ENCODE measurements at regions not wholly inside any gene's neighbourhood (a gene's known extent, or its start where the extent isn't known, plus 50 kb on each side); places are given as distances from the start of the nearest gene placed in this dataset.

DNA sequence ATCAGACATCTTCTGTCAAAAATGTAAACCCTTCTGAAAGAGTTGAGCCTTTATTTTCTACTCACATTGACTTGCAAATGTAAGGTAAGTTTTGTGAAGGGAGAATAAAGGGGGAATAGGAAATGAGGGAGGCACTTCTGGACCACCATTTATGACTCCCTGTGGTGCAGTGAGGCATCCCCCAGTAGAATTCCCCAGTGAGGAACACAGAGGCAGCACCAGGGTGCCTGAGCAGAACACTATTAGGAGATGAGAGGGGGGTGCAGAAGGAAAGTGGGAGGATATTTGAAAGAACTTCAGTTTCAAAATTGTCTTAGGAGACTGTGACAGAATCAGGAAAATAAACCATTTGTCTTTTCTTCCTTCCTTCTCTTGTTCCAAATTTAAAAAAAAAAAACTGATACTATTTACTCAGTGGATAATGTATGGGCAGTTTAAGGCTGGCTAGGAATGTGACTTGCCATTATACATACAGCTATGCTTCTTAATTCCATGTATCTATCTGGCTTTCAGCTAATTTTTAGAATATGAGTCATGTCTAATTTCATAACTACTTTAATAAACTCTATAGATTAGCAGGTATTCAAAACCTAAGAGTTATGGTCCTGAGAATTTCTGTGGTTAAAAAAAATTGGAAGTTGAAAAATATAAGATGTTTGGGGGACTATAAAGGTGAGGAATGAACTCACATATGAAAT, 478.1 kb upstream of the CHAC2 start:
- Histone ChIP-seq H3K9me3 (ENCODE audit: low read depth) (no peaks in the 10 kb centered on the region), H3K4me3 (no peak overlapping the region), H3K4me1 (ENCODE audit: insufficient read depth) (no peaks in the 10 kb centered on the region), H3K4me2 (no peak overlapping the region), H3K9me2 (replicated peaks; ENCODE audit: insufficient read depth) (no peaks in the 10 kb centered on the region), H3K79me2 (no peaks in the 10 kb centered on the region), H3K27ac (no peak overlapping the region), H3K36me3 (replicated peaks; ENCODE audit: insufficient read depth, low read depth) (no peaks in the 10 kb centered on the region), H2AFZ (no peak overlapping the region), H3K27me3 (no peaks in the 10 kb centered on the region), H4K20me1 (ENCODE audit: insufficient read depth, poor library complexity, severe bottlenecking) (no peaks in the 10 kb centered on the region)
- TF ChIP-seq EZH2 (IDR thresholded peaks at IDR 0.05; ENCODE audit: borderline replicate concordance) = no peak
- TF ChIP-seq, protein P1, sequence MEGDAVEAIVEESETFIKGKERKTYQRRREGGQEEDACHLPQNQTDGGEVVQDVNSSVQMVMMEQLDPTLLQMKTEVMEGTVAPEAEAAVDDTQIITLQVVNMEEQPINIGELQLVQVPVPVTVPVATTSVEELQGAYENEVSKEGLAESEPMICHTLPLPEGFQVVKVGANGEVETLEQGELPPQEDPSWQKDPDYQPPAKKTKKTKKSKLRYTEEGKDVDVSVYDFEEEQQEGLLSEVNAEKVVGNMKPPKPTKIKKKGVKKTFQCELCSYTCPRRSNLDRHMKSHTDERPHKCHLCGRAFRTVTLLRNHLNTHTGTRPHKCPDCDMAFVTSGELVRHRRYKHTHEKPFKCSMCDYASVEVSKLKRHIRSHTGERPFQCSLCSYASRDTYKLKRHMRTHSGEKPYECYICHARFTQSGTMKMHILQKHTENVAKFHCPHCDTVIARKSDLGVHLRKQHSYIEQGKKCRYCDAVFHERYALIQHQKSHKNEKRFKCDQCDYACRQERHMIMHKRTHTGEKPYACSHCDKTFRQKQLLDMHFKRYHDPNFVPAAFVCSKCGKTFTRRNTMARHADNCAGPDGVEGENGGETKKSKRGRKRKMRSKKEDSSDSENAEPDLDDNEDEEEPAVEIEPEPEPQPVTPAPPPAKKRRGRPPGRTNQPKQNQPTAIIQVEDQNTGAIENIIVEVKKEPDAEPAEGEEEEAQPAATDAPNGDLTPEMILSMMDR (IDR thresholded peaks at IDR 0.05; ENCODE audit: poor library complexity) = no peak
- no peak for TF ChIP-seq EZH2phosphoT487 (IDR thresholded peaks at IDR 0.05; ENCODE audit: low read depth, severe bottlenecking, unreplicated experiment)
- no peak for DNase-seq (ENCODE audit: low spot score)

DNA sequence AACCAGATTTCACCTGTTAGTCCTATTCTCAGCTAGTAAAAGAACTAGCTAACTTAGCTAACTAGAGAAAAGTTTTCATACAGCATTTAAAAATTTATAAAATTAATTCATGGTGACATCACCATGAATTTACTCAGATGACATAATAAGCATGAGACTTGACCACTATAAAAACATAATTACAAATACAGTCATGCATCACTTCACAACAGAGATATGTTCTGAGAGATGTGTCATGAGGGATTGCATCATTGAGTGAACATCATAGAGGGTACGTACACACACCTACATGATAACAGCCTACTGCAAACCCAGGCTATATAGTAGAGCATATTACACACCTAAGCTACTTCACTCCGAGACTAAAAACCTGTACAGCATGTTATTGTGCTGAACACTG, 481.3 kb upstream of the CHAC2 start:
- no peaks in the 10 kb centered on the region for H3K79me2 ChIP-seq

DNA sequence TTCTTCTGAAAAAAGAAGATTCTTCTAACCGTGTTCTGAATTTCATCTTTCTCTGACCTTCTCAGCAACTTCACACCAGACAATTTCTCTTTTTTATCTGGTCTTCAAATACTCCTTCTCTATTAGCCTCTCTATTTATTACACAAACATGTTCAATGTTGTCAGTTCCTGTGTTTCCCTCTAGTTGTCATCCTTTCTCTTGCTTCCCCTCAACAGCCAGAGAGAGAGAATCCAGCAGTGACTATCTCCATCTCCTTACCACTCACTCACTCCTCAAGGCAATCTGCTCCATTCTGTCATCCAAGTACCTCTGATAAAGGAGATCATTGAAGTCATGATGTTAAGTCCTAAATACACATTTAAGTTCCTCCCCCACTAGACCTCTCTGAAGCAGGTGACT, 491.9 kb upstream of the CHAC2 start:
- Histone ChIP-seq H2AFZ (no peak overlapping the region), H3K9me2 (replicated peaks; ENCODE audit: insufficient read depth) (no peaks in the 10 kb centered on the region), H3K36me3 (replicated peaks; ENCODE audit: insufficient read depth, low read depth) (no peaks in the 10 kb centered on the region), H3K27ac (no peak overlapping the region), H3K4me3 (no peak overlapping the region), H3K79me2 (no peaks in the 10 kb centered on the region), H3K27me3 (no peaks in the 10 kb centered on the region), H3K4me2 (no peak overlapping the region), H3K9me3 (ENCODE audit: low read depth) (no peaks in the 10 kb centered on the region), H3K4me1 (ENCODE audit: insufficient read depth) (no peaks in the 10 kb centered on the region), H4K20me1 (ENCODE audit: insufficient read depth, poor library complexity, severe bottlenecking) (no peaks in the 10 kb centered on the region)
- no peak for DNase-seq (ENCODE audit: low spot score)
- WGBS (ENCODE audit: low lambda C conversion rate, missing lambda C conversion rate) = 96% methylated on average over 1 of the region's 1 CpG
- TF ChIP-seq EZH2phosphoT487 (IDR thresholded peaks at IDR 0.05; ENCODE audit: low read depth, severe bottlenecking, unreplicated experiment) (no peak), EZH2 (IDR thresholded peaks at IDR 0.05; ENCODE audit: borderline replicate concordance) (no peak)
- TF ChIP-seq, protein P1 (IDR thresholded peaks at IDR 0.05; ENCODE audit: poor library complexity) = no peak

More for the DNA sequence above, 481.3 kb upstream of the CHAC2 start:
- H3K9me2 ChIP-seq (replicated peaks; ENCODE audit: insufficient read depth) = no peaks in the 10 kb centered on the region
- no peak overlapping the region for H3K4me2 ChIP-seq
- H3K36me3 ChIP-seq (replicated peaks; ENCODE audit: insufficient read depth, low read depth) = no peaks in the 10 kb centered on the region
- no peaks in the 10 kb centered on the region for H3K4me1 ChIP-seq (ENCODE audit: insufficient read depth)
- H3K27ac ChIP-seq = no peak overlapping the region
- H4K20me1 ChIP-seq (ENCODE audit: insufficient read depth, poor library complexity, severe bottlenecking) = no peaks in the 10 kb centered on the region
- no peak for DNase-seq (ENCODE audit: low spot score)
- no peaks in the 10 kb centered on the region for H3K27me3 ChIP-seq
- no peak overlapping the region for H3K4me3 ChIP-seq
- H3K9me3 ChIP-seq (ENCODE audit: low read depth) = no peaks in the 10 kb centered on the region
- WGBS (ENCODE audit: low lambda C conversion rate, missing lambda C conversion rate) = 88% methylated on average over 2 of the region's 2 CpGs
- TF ChIP-seq EZH2 (IDR thresholded peaks at IDR 0.05; ENCODE audit: borderline replicate concordance) (no peak), EZH2phosphoT487 (IDR thresholded peaks at IDR 0.05; ENCODE audit: low read depth, severe bottlenecking, unreplicated experiment) (no peak)
- TF ChIP-seq, protein P1 (IDR thresholded peaks at IDR 0.05; ENCODE audit: poor library complexity) = no peak
- H2AFZ ChIP-seq = no peak overlapping the region
